Right atrium auricular region (tissue), 2 donors: ENCODE measurements at regions not wholly inside any gene's neighbourhood (a gene's known extent, or its start where the extent isn't known, plus 50 kb on each side); places are given as distances from the start of the nearest gene placed in this dataset.

Experiments used
- DNase-seq: peaks from one replicate; pipeline ENCODE4 v3.0.0-alpha.2; 2019; ENCODE audit warnings: low spot score
- H3K27ac ChIP-seq, 2 donors: fragments of 200-600 bp; sonication (generic); 1 replicate in 1 of 2; 2 replicates in 1 of 2; pipeline ENCODE4 v1.5.1; 2016 to 2019
- H3K27me3 ChIP-seq, 2 donors: fragments of 200-600 bp; sonication (generic); one replicate each; pipeline versions ENCODE4 v1.5.1 to v1.6.0; 2017 to 2019
- H3K36me3 ChIP-seq: fragments of 200-600 bp; sonication (generic); one replicate; pipeline ENCODE4 v1.5.1; 2016
- H3K4me1 ChIP-seq, 2 donors: fragments of 200-600 bp; sonication (generic); one replicate each; pipeline versions ENCODE4 v1.5.1 to v1.6.0; 2017 to 2019
- H3K4me3 ChIP-seq, 2 donors: fragments of 200-600 bp; sonication (generic); 1 replicate in 1 of 2; 2 replicates in 1 of 2; pipeline ENCODE4 v1.5.1; 2017 to 2019; ENCODE audit warnings: mild to moderate bottlenecking in 1 of 2, moderate library complexity in 1 of 2
- H3K9me3 ChIP-seq, 2 donors: fragments of 200-600 bp; sonication (generic); one replicate each; pipeline ENCODE4 v1.5.1; 2019
- TF ChIP-seq, protein P1 (sequence below), 2 donors: fragments of 200-600 bp; sonication (generic); IDR thresholded peaks; one replicate each; pipeline ENCODE4 v1.5.1; 2019; ENCODE audit warnings: antibody characterized with exemption in 2 of 2

DNA sequence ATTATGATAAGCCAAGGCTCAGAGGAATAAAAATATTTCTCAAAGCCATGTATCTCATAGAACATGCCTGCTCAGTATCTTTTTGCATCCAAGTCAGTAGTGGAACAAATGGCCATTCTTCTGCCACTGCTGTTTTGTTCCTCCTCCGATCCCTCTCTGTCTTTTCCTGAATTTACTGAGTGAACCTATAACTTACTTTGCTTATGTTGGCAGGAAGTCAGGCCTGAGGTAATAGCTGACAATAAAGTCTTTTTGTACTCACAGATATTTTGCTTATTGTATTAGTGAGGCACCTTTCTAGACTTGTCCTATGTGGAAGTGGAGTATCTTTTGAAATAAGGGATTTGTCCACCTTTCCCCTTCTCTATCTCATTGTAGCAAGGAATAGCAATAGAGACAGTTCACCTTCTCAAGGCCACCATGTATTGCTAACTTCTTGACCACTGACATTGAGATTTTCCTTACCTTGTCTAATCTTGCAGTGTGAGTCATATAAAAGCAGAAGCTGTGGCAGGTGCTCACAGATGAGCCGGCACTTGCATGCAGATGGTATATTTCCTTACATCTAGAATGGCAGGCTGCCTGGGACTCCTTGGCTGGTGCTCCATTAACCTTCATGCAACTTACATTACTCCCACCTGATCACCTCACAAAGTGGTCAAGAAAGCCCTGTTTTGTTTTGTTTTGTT lies 68.2 kb downstream of the AGTR2 start:
- TF ChIP-seq, protein P1, sequence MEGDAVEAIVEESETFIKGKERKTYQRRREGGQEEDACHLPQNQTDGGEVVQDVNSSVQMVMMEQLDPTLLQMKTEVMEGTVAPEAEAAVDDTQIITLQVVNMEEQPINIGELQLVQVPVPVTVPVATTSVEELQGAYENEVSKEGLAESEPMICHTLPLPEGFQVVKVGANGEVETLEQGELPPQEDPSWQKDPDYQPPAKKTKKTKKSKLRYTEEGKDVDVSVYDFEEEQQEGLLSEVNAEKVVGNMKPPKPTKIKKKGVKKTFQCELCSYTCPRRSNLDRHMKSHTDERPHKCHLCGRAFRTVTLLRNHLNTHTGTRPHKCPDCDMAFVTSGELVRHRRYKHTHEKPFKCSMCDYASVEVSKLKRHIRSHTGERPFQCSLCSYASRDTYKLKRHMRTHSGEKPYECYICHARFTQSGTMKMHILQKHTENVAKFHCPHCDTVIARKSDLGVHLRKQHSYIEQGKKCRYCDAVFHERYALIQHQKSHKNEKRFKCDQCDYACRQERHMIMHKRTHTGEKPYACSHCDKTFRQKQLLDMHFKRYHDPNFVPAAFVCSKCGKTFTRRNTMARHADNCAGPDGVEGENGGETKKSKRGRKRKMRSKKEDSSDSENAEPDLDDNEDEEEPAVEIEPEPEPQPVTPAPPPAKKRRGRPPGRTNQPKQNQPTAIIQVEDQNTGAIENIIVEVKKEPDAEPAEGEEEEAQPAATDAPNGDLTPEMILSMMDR (IDR thresholded peaks at IDR 0.05) = no peak

DNA sequence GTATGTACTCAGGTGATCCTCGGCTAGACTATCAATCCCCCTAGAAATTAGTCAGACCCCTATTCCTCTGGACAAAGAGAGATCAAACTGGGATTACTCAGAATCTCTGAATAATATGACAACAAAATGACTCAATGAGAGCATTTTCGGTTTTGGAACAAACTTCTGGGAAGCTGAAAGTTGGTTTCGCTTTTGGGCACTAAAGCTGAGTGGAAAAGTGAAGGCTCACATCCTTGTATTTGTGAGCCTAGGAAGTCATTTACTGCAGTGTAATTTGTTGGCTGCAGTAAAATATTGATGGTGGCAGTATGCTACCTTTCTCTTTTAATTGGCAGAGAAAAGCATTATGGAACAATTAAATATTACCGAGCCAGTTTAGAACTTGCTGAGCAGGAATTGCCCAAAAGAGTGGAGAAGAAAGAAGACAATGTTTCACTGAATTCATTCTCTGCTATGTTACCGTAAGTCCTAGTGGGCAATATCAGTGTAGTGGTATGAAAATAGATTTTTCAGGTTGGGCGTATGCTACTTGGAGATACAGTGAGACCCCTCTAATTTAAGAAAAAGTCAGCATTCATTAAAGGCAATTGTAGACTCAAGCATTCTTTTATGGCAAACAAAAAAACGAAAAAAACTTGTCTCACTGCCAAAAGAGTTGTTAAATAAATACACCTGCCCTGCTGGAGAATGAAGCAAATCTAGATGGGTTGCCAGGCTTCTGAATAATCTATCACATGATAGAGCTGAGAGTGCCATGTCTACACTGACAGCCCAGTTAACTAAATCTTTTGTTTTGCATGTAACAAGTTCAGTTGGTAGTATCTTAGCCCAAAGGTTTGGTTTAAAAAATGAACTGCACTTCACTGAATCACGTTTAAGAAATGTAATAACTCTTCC lies 69.6 kb downstream of the AGTR2 start:
- TF ChIP-seq, protein P1 (IDR thresholded peaks at IDR 0.05) = no peak
- Histone ChIP-seq H3K4me1 (no peaks in the 10 kb centered on the region), H3K27me3 (no peaks in the 10 kb centered on the region), H3K4me3 (no peak overlapping the region), H3K36me3 (no peaks in the 10 kb centered on the region), H3K9me3 (no peaks in the 10 kb centered on the region), H3K27ac (no peak overlapping the region)
- no peak for DNase-seq

More for the DNA sequence above, 68.2 kb downstream of the AGTR2 start:
- no peak overlapping the region for H3K4me3 ChIP-seq
- no peaks in the 10 kb centered on the region for H3K27me3 ChIP-seq
- no peak for DNase-seq
- no peaks in the 10 kb centered on the region for H3K4me1 ChIP-seq
- H3K27ac ChIP-seq = no peak overlapping the region
- H3K9me3 ChIP-seq = peaks cover 0 to 8% of the 10 kb centered on the region in 2 donors
- H3K36me3 ChIP-seq = no peaks in the 10 kb centered on the region

DNA sequence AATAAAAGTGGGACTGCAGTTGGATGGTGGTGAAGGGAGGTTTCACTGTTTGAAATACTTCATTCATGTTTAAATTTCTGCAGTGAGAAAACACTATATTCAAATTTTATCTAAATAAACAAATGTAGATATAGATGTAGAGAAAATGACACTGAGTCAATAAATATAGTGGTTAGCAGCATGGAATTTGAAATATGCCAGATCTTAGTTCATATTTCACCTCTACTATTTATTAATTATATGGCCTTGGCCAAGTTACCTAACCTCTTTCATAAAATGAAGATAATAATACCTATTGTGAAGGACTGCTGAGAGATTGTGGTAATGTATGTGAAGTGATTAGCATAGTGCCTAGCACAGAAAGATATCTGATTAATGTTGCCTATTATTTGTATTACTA lies 70.5 kb downstream of the AGTR2 start:
- DNase-seq = no peak
- H3K4me1 ChIP-seq = no peaks in the 10 kb centered on the region
- no peaks in the 10 kb centered on the region for H3K36me3 ChIP-seq
- H3K9me3 ChIP-seq = no peaks in the 10 kb centered on the region
- TF ChIP-seq, protein P1 (IDR thresholded peaks at IDR 0.05) = no peak
- H3K27ac ChIP-seq = no peak overlapping the region
- no peak overlapping the region for H3K4me3 ChIP-seq
- no peaks in the 10 kb centered on the region for H3K27me3 ChIP-seq

DNA sequence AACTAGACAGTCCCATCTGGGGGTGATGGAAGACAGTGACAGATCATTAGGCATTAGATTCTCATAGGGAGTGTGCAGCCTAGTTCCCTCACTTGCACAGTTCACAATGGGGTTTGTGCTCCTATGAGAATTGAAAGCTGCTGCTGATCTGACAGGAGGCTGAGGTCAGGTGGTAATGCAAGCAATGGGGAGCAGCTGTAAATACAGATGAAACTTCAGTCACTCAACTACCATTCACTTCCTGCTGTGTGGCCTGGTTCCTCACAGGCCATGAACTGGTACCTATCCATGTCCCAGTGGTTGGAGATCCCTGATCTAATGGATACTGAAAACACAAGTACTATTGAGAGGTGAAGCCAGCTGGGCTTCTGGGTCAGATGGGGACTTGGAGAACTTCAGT lies 72.5 kb downstream of the AGTR2 start:
- Histone ChIP-seq H3K4me3 (no peak overlapping the region), H3K9me3 (no peaks in the 10 kb centered on the region), H3K27me3 (no peaks in the 10 kb centered on the region), H3K36me3 (no peaks in the 10 kb centered on the region), H3K27ac (no peak overlapping the region), H3K4me1 (no peaks in the 10 kb centered on the region)
- TF ChIP-seq, protein P1 (IDR thresholded peaks at IDR 0.05) = no peak
- DNase-seq = no peak

DNA sequence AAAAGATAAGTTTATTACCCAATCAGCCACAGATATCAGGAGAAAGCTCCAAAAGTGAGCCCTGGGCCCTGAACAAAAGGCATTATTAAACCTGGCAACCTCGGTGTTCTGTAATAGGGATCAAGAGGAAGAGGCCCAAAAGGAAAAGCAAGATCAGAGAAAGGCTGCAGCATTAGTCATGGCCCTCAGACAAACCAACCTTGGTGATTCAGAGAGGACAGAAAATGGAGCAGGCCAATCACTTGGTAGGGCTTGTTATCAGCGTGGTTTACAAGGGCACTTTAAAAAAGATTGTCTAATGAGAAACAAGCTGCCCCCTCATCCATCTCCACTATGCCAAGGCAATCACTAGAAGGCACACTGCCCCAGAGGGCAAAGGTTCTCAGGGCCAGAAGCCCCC lies 75.7 kb downstream of the AGTR2 start:
- Histone ChIP-seq H3K4me3 (no peak overlapping the region), H3K36me3 (no peaks in the 10 kb centered on the region), H3K4me1 (no peaks in the 10 kb centered on the region), H3K9me3 (no peaks in the 10 kb centered on the region), H3K27ac (no peak overlapping the region), H3K27me3 (no peaks in the 10 kb centered on the region)
- TF ChIP-seq, protein P1 (IDR thresholded peaks at IDR 0.05) = no peak
- DNase-seq = no peak
